Epithelial cell of proximal tubule (primary cell): ENCODE measurements at regions not wholly inside any gene's neighbourhood (a gene's known extent, or its start where the extent isn't known, plus 50 kb on each side); places are given as distances from the start of the nearest gene placed in this dataset.
"Not testable (repeated sequence)": the region's sequence is repeated elsewhere in the genome, so short reads cannot be mapped to it uniquely, and the experiment has no call there.

ENCODE experiments used
- DNase-seq: peaks from one replicate; pipeline ENCODE4 v3.0.0-alpha.2; 2011; ENCODE audit warnings: low read depth
- H3K4me3 ChIP-seq: 2 replicates; pipeline ENCODE4 v1.5.1; 2011; ENCODE audit warnings: low read depth, mild to moderate bottlenecking, low read length
- CTCF ChIP-seq: conservative IDR thresholded peaks from 2 replicates; pipeline ENCODE4 v1.5.1; 2012; ENCODE audit warnings: low read depth, mild to moderate bottlenecking, low read length

- H3K4me3 ChIP-seq = no peak overlapping the region
- no peak for DNase-seq
- TF ChIP-seq CTCF = no peak
Observed at GRCh38 chrX:13415509-13415908, 95.7 kb upstream of the ATXN3L start.

GRCh38 chrX:13414006-13414647 is 94.3 kb upstream of the ATXN3L start:
- no peak overlapping the region for H3K4me3 ChIP-seq
- DNase-seq = no peak
- TF ChIP-seq CTCF = no peak

GRCh38 chrX:13412208-13412600 is 92.4 kb upstream of the ATXN3L start:
- TF ChIP-seq CTCF = no peak
- H3K4me3 ChIP-seq = no peak overlapping the region
- DNase-seq = no peak

- TF ChIP-seq CTCF = no peak
- DNase-seq = no peak
- H3K4me3 ChIP-seq = no peak overlapping the region
Observed at GRCh38 chrX:13411496-13412207, 91.8 kb upstream of the ATXN3L start.

DNA sequence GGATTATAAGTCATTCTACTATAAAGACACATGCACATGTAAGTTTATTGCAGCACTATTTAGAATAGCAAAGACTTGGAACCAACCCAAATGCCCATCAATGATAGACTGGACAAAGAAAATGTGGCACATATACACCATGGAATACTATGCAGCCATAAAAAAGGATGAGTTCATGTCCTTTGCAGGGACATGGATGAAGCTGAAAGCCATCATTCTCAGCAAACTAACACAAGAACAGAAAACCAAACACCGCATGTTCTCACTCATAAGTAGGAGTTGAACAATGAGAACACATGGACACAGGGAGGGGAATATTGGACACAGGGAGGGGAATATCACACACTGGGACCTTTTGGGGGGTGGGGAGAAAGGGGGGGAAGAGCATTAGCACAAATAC is 88.7 kb upstream of the ATXN3L start:
- not testable (repeated sequence) for H3K4me3 ChIP-seq, DNase-seq

DNA sequence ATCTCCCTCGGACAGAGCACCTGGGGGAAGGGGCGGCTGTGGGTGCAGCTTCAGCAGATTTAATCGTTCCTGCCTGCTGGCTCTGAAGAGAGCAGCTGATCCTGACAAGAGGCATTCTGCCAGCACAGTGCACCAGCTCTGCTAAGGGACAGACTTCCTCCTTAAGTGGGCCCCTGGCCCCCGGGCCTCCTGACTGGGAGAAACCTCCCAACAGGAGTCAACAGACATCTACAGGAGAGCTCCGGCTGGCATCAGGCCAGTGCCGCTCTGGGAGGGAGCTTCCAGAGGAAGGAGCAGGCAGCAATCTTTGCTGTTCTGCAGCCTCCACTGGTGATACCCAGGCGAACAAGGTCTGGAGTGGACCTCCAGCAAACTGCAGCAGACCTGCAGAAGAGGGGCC is 84.9 kb upstream of the ATXN3L start:
- DNase-seq, H3K4me3 ChIP-seq: not testable (repeated sequence)

- H3K4me3 ChIP-seq = no peak overlapping the region
- no peak for TF ChIP-seq CTCF
- DNase-seq = no peak
Observed at GRCh38 chrX:13404364-13404763, 84.5 kb upstream of the ATXN3L start.

DNA sequence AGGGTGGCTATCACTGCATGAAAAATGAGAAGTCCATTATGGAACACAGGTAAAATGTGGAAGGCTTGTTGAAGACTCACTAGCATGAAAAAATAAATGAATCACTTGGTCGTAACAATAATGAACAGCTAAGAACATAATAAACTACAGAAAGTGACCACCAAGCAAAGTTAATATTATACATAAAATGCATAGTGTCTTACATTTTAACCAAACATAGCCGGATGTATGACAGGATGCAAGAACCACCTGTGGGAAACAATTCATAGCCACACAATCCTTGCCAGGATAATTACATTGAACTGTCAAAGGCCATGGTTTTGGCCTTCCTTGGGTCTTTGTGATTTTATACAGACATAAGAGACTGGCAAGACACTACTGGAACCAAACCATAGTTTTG is 81.9 kb upstream of the ATXN3L start:
- TF ChIP-seq CTCF = no peak
- no peak overlapping the region for H3K4me3 ChIP-seq
- no peak for DNase-seq
